ENCODE measurements at regions not wholly inside any gene's neighbourhood (a gene's known extent, or its start where the extent isn't known, plus 50 kb on each side); places are given as distances from the start of the nearest gene placed in this dataset.

DNA sequence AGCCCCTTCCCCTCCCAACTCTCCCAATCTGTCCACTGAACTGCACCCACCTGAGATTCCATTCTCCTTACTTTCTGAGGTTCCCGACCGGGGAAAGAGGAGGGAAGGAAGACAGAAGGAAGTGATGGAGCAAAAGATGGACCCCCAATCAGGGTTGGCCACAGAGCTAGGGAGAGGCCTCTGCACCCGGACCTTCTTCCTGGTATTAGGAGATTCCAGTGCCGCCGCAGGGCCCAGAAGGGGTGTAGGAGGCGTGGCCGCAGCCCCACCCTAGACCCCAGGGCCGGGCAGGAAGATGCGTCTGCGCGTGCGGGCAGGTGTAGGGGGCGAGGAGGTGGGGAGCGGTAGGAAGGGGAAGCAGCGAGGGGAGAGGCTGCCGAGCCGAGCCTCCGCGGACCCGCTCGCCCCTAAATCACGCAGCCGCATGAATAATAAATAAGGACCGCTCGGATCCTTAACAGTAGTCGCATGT, 104.2 kb upstream of the MVB12B start:
- DNase-seq (ENCODE audit: low spot score), result peak; percentile 68

DNA sequence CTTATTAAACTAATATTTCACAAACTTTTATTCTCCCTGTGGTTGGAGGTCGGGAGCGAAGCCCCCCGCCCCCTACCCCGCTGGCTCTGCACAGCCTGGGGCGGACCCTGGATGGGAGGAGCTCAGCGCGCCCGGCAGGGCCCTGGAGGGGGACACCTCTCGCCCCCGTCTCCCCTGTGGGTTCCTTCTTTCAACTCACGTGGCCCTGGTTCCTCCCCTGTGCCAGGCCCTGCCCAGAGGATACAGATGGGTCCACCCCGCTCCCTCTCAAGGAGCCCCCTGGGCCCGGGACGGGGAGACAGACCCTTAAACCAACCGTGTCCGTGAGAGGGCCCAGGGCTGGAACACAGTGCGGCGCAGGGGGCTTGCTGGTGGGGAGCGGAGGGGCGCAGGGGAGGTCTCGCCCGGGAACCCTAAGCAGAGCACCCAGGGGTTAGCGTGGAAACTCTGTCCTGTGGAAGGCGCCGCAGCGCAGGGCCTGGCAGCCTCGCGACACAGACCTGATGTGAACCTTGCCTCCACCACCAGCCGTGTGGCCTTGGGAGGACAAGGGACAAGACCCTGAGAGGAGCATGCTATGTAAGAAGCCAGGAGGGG, 103.7 kb upstream of the MVB12B start:
- no peak for DNase-seq (ENCODE audit: low spot score)

DNA sequence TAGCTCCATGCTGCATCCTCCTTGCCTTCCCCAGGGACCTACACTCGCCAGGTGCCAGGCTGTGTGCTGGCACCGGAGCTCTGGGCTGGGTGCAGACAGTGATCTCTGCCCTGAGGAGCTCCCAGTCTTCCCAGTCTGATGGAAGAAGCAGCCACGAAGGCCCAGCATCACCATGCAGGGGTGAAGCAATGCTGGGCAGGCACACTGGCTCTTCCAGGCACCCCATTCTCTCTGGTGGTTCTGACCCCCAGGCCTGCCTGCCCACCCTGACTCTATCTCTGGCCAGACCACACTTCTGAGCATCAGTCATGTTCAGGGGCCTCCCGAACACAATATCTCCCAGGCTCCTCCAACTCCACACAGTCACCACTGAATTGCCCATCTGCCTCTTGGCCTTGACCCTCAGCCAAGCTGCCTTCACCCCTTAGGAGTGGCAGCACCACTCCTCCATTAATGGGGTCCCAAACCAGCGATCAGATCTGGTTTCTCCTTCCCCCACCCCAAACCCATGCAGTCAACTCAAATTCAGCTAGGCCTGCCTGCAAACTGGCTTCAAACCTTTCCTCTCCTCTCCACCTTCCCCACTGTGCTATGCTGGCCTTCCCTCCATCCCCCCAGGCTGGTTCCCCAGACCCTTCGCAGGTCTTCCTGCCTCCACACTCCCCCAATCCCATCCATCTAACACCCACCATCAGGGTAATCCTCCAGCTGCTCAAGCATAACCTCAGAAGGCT, 102.7 kb upstream of the MVB12B start:
- DNase-seq (ENCODE audit: low spot score), result no peak

- DNase-seq (ENCODE audit: low spot score), result no peak
These were observed 100.7 kb upstream of the MVB12B start for GRCh38 chr9:126225611-126226609.

DNA sequence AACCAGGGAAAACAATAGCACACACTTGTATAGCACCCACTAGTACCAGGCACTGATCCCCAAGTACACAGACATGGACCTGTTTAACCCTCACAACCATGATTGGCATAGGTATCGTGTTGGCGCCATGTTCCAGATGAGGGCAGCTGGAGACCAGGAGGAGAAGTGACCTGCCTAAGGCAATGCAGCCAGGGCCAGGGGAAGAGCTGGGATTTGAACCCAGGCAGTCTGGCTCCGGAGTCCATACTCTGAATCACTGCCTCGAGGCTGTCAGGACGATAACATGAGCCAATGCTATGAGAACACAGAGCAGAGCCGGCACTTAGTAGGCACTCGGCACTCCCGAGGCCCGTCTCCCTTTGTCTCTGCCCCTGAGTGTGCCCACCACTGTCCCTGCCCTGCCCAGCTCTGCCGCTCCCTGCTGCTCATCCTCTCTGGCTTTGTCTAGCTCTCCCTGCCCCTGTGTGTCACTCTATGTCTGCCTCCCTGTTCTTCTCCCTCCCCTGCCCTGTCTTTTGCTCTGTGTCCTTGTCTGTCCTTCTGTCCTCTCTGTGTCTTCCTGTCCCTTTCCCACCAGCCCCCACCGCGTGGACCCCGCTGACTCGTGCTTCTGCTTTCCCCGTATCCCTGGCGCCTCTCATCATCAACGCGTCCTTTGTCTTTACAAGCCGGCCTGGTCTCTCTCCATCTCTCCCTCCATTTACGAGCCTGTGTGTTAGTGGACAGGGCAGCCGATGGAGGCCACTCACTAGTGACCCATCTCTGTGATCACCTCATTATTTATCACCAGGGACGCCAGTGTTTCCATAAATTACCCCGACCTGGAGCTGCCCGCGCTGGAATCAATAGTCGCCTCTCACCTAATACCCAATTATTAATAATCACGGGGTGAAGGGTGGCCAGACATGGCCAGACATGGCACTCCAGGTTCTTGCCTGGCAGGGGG, 99.4 kb upstream of the MVB12B start:
- DNase-seq (ENCODE audit: low spot score), result no peak

DNA sequence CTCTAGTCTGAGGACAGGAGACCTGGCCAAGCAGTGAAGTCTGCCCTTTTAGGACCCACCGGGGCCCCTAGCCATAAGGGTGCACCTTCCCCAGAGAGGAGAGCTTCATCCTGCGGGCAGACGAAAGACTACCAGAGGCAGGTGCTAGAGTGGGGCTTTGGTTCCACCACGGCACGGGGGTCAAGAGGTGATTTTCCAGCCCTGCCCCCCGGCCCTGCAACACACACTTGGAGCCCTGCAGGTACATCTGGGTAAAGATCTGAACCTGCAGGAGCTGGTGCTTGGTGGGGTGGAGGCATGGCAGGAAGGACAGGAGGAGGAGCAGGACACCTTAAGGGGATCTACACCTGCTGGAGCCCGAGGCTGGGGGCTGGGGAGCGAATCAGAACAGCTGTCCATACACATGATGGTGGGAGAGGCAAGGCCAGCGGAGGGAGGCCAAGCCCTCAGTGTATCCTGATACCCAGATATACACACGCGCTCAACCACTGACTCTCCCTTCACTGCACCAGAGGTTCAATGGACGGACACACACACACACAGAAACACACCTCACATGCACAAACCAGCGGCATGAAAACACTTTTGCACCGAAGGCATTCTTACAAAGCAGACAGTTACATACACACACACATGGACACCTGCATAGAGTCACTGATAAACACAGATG, 98.4 kb upstream of the MVB12B start:
- DNase-seq (ENCODE audit: low spot score), result no peak

GRCh38 chr9:126228781-126229444, 97.7 kb upstream of the MVB12B start:
- DNase-seq (ENCODE audit: low spot score), result peak; percentile 94

DNA sequence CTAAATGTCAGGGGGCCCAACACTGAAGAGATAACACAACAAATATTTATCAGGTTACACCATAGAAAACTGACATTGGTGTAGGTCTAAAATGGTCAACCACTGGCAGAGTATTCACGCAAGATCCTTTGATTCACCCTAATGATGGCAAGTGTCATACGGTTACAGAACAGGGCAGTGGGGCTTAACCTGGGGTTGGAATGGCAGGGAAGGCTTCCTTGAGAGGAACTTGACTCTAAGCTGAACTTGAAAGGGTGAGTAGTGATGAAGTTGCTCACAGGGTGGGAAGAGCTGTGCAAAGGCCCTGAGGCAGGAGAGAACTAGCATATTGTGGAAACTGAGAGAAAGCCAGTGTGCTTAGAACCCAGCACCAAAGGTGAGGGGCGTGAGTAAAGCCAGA, 97.1 kb upstream of the MVB12B start:
- DNase-seq (ENCODE audit: low spot score), result no peak

- no peak for DNase-seq (ENCODE audit: low spot score)
These were observed 95.9 kb upstream of the MVB12B start for GRCh38 chr9:126230692-126231091.

DNA sequence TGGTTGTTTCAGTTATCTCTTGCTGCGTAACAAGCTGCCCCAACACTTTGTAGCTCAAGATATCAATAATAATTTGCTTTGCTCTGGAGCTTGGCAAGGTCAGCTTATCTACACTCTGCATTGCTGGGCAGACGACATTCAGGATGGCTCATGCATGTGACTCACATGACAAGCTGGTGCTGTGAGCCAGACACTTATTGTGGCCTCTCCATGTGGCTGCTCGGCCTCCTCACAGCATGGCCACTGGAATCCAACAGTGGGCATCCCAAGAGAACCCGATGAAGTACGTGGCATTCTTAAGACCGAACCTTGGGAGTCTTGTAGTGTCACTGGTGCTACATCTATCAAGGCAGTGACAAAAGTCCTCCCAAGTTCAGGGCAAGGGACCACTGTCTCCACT, 94.2 kb upstream of the MVB12B start:
- no peak for DNase-seq (ENCODE audit: low spot score)

DNA sequence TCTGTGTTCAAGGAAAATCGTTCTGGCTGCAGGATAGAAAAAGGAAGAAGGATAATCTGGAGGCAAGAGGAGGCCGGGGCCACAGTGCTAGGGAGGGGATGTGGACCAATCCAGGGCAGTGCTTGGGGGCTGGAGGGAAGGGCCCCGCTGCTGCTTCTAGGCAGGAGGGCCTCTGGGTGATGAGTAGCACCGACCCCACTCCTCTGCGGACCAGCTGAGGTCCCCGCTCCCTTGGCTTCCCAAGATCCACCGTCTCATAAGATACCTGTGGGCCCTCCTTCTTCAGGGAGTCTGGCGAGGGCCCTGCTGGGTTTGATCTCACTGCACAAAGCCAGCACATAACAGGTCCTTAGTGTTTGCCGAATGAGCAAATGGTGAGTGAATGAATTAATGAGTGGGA, 93.5 kb upstream of the MVB12B start:
- DNase-seq (ENCODE audit: low spot score), result no peak

GRCh38 chr9:126233913-126234525, 92.6 kb upstream of the MVB12B start:
- no peak for DNase-seq (ENCODE audit: low spot score)

GRCh38 chr9:126234681-126235335, 91.8 kb upstream of the MVB12B start:
- DNase-seq (ENCODE audit: low spot score), result no peak

DNA sequence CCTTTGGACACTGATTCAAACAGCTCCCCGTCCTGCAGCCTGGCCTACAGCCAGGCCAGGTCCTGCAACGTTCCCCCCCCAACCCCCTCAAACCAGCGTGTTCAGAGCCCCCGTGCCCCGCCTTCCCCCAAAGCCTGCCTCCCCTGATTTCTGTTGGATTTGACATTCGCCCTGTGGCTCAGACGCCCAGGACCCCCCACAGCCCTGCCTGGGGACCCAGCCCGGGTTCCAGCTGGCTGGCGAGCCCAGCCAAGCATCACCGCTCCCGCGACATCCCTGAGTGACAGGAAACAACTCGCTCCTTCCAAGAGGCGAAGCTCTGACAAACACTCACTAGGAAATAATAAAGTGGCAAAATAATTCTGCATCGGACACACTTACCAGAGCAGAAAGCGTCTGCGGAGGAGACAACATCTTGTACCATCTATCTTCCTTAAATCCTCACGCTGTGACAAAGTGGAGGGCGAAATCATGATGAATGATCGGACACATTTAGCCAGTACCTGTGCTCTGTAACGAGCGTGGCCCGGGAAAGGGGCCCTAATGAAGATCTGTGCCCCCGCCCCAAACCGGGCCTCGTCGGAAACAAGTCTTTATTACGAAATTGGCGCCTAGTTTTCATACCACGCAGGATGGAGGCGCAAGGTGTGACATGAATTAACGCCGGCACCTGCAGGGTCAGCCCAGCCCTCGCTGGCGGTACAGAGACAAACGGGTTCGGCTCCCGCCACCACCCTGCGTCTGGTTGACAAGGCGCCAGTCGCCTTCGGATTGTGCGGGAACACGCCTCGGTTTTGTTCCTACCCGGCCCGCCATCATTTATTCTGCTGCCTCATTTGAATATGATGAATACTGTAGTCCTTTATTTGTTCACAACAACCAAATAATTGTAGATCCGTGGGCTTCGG, 91.0 kb upstream of the MVB12B start:
- DNase-seq (ENCODE audit: low spot score), result no peak

- no peak for DNase-seq (ENCODE audit: low spot score)
These were observed 90.4 kb upstream of the MVB12B start for GRCh38 chr9:126236273-126236672.

DNA sequence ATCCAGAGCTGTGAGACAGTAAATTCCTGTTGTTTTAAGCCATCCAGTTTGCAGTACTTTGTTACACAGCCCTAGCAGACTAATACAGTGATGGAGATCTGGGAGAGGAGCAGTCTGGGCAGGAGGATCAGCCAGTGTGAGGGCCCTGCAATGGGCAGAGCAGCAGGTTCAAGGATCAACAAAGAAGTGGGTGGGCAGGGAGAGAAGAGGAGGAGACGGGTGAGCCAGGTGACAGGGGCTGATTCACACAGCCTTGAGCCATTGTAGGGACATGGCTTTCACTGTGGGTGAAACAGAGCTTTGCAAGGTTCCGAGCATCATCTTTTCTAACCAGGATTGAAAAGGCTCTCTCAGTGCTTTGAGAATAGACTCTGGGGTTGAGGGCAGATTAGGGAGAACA, 88.2 kb upstream of the MVB12B start:
- DNase-seq (ENCODE audit: low spot score), result no peak

DNA sequence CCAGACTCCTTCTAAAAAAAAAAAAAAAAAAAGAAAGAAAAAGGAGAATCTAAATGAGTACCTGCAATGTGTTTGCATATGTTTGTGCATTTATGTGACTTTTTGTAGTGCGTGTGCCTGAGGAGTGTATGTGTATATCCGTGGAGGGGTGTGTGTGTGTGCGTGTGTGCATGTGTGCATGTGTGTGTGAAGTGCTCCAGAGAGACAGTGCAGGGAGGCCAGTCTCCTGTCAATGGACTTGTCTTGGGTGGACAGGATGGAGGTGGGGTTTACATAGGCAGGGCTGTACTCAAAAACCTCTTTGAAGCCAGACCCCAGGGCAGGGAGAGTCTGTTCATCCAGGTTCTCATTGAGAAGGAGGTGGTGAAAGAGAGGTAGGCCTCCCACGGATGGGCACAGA, 87.1 kb upstream of the MVB12B start:
- DNase-seq (ENCODE audit: low spot score), result no peak

DNA sequence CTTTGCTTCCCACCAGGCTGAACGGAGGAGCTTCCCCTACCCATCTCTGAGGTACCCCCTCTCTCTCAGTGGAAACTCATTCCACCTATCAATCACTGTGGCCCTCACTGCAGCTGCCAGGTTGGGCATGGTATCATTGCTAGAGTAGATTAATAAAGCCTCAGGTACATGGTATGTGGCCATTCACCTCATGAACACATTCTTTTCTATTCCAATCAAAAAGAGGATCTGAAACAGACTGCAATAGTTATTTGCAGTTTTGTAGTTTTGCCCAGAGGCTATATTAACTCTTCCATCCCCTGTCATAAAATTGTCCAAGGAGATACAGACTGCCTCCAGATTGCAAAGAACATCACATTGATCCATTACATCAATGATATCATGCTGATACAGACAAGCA, 85.8 kb upstream of the MVB12B start:
- no peak for DNase-seq (ENCODE audit: low spot score)
